GM21529 (cell line): ENCODE measurements at regions not wholly inside any gene's neighbourhood (a gene's known extent, or its start where the extent isn't known, plus 50 kb on each side); places are given as distances from the start of the nearest gene placed in this dataset.
"Not testable (repeated sequence)": the region's sequence is repeated elsewhere in the genome, so short reads cannot be mapped to it uniquely, and the experiment has no call there.

Experiments
- ATAC-seq: cut with Tn5 transposase; IDR thresholded peaks from one replicate; pipeline ENCODE4 v1.9.1; 2021; ENCODE audit not compliant: unreplicated experiment

DNA sequence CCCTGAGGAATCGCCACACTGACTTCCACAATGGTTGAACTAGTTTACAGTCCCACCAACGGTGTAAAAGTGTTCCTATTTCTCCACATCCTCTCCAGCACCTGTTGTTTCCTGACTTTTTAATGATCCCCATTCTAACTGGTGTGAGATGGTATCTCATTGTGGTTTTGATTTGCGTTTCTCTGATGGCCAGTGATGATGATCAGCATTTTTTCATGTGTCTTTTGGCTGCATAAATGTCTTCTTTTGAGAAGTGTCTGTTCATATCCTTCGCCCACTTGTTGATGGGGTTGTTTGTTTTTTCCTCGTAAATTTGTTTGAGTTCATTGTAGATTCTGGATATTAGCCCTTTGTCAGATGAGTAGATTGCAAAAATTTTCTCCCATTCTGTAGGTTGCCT is 223.5 kb downstream of the MAF start:
- not testable (repeated sequence) for ATAC-seq

DNA sequence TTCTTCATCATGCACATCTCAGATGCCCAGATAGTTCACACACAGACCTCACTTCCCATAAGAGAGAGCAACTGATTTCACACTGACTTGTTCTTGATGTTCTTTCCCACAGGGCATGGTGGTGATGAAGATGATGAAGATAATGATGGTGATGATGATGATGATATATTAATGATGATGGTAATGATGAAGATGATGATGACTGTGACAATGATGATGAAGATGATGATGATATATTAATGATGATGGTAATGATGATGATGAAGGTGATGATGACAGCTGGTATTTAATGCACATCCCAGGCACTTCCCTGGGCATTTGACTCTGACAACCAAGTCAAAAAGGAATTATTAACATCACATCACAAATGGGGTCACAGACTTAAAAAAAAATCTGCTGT is 225.2 kb downstream of the MAF start:
- no peak for ATAC-seq

- no peak for ATAC-seq
Observed at GRCh38 chr16:79372503-79373184, 227.9 kb downstream of the MAF start.

- no peak for ATAC-seq
Observed at GRCh38 chr16:79370736-79371135, 229.8 kb downstream of the MAF start.

GRCh38 chr16:79369796-79370195 is 230.7 kb downstream of the MAF start:
- no peak for ATAC-seq

DNA sequence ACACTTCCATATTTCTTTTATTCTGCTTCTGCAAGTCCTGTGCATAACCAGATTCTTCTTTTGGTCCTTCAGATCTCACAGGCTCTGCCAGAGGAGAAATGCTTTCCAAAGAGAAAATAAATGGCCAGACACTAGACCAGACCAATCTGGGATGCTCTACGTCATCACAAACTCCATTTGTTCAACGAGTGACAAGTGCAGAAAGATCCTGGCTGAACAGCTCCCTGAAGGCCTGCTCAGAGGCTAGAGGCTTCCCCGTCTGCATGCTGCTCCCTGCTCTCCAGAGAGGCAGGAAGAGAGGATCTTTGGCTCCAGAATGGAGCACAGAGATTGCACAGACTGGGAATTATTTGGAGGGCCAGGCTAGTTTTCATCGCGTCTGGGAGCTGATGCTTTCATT is 232.7 kb downstream of the MAF start:
- ATAC-seq, result no peak

DNA sequence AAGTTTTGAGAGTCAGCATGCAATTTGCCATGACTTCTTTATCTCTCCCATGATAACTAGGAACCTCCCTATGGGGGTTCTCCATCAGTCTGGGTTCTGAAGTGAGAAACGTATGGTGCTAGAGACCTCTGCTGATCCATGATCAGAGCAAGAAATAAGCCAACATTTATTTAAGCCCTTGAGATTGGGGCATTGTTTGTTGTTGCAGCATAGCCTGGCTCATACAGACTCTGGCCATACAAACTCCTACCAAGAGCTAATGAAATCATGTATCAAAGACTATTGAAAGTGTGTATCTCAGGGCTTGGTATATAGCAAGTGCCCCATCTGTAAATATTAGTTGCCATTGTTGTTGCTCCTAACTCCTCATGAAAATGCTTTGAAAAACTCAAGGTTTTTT is 233.9 kb downstream of the MAF start:
- ATAC-seq, result no peak

GRCh38 chr16:79365702-79366101 is 234.8 kb downstream of the MAF start:
- ATAC-seq, result no peak

- no peak for ATAC-seq
Observed at GRCh38 chr16:79363484-79363883, 237.1 kb downstream of the MAF start.

DNA sequence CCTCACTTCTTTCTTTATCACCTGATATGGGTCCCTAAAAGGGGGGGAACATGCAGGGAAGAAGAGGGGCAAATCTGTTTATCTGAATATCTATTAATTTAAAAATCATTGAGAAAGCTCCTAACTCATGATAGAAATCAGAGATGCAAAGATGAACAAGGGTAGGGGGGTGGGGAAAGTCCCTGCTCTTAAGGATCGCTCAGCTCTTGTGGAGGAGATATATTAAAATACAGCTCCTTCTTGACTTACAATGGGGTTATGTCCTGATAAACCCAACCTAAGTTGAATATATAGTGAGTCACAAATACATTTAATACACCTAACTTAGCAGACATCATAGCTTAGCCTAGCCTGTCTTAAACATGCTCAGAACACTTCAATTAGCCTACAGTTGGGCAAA is 237.5 kb downstream of the MAF start:
- no peak for ATAC-seq

GRCh38 chr16:79362300-79362970 is 238.1 kb downstream of the MAF start:
- ATAC-seq, result no peak

DNA sequence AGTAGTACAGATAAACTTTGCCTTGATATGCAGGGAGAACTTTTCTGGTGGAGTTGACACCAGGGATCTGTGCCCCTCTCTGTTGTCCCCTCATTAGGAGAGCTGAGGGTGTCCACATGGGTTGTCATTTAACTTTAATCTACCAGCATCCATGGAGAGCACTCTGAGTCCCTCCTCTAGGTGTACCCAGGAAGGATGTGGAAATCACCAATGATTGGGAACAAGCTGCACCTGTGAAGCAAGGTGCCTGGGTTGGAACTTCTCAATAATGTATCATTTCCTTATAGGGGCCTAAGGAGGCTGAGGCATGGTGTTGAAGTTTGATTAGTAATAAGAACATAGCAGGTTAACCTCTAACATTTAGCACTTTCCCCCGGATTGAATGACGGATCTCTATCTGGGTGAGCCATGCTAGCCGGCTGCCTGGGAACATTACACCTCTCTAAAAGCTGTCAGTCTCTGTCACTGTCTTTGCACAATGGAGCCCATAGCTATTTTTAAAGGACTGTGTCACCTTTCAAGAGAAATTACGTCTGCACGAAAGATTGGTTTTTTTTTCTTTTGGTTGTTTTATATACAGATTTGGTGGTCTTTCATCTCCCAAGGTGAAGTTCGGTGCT is 239.3 kb downstream of the MAF start:
- no peak for ATAC-seq

DNA sequence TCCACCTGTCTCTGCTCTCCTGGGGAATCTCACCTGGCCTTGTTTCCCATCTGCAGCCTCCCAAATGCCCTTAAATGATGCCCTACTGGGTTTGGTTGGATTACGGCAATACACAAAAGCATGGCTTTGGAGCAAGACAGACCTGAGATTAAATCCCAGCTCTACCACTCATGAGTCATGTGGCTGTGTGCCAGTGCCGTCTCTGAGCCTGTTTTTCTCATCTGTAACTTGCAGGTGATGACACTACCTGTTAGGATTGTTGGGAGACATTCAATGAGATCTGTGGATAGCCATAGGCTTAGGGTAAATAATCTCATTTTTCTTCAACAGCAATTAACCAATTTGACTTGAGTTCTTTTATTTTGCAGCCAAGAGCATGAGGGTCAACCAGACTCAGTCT is 240.3 kb downstream of the MAF start:
- ATAC-seq, result no peak

DNA sequence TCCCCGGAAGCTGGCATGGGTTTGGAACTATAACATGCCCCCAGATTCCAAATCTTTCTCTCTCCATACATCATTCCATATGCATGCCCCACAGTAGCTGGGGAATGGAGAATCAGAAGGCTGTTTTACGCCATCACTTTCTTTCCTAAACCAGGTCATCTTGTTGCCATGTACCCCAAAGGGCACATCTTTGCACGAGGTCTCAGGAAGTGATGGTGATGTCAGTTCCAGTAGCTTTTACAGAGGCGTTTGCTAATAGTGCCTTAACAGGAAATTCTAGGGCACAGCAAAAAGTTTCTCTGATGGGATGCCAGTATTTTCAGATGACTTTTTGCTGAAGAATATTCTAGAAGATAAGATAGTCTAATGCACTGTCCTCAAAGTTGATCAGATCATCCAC is 241.5 kb downstream of the MAF start:
- ATAC-seq, result no peak

GRCh38 chr16:79358188-79358587 is 242.3 kb downstream of the MAF start:
- no peak for ATAC-seq

DNA sequence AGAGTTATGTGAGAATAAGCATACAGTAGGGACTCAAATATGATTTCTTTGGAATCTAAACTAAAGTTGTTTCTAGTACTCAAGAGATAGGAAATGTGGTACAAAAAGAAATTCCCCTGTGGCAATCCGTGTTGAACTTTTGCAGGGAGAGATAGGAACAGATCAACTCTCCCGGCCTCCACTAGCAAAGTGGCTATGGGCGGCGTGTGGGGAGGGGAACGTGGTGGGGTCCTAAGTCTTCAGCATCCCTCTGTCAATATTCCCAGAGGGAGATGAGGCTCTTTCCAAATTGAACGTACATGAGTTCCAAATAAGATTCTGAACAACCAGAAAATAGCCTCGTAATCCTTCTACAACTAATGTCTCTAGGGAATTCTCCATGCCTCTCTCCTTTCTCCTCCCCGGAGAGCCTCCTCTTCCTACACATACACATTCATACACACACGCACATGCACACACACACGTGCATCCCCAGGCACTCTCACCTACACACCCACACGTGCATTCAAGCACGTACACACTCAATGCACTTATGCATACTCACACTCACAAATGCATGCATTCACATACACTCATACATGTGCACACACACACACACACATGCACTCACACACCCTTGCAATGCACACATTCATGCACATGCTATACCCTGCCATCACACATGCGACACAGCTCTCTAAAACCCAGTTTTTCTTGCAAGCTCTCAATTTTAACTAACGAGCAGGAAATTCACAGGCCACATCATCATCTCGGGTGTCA is 244.8 kb downstream of the MAF start:
- no peak for ATAC-seq

GRCh38 chr16:79351927-79352326 is 248.6 kb downstream of the MAF start:
- no peak for ATAC-seq

- no peak for ATAC-seq
Observed at GRCh38 chr16:79349803-79350202, 250.7 kb downstream of the MAF start.

DNA sequence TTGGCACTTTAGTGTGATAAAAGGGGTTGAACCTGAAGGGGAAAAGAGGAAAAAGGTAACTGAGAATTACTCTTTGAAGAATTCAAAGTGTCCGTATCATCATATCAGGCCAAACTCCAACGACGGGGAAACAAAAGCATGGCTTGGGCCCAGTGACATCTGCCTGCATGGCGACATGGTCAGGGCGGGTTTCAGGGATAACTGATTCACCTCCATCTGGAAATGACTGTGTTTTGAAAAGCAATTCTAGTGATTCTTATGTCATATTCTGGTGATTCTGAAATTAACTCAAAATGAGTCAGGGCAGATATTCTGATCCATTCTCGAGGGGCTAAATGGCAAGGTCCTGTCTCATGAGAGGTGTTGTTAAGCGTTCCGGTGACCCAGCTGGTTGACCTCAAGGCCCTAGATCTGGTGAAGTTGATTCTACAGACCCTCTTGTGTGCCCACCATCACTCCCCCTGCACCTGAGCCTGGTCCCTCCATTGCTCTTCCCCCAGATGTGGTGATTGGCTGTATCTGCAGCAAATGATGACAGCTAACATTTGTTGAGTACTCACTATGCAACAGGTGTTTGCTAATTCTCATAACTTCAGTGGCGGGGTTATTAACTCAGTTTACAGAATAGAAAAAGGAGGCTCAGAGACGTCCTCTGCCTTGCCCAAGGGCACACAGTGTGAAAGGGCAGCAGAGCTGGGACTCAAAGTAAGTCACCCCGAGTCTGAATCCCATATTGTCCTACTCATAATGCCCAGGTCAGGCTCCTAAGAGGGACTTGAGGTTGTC is 251.8 kb downstream of the MAF start:
- no peak for ATAC-seq

DNA sequence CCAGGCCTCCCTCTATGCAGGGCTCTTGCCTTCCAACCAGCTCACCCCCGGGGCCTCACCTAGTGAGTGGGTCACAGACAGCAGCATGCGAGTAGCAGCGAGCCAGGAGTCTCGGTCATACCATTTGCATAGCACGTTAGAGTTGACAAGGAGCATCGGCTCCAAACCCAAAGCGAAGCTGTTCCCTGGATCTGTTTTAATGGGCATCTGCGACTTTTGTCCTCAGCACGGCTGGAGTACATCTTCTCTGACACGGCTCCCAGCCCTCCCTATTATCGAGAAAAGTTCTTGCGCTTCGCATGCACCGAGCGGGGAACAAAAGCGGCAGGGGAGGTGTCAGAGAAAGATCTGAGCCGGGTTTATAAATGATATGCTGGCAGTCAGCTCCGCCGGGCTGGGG is 253.3 kb downstream of the MAF start:
- no peak for ATAC-seq

DNA sequence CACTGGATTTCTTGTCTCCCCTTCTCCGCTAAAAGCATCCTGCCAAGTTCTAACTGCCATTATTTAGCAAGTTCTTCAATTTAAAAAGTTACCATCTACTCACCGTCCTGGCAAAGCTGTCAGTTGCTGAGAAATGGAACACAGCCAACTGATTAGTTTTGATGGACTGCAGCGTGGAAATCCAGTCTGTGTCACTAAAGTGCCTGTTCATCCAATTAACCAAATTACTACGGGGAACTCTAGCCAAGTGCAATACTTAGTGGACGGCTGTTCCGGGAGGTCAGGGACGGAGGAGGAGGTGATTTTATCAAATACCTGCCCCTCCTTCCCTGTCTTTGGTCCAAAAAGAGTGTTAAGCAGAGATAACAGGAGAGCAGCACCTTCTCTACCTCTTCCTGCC is 260.7 kb downstream of the MAF start:
- no peak for ATAC-seq
